OCI-LY7 (cell line): ENCODE measurements at regions not wholly inside any gene's neighbourhood (a gene's known extent, or its start where the extent isn't known, plus 50 kb on each side); places are given as distances from the start of the nearest gene placed in this dataset.

Source experiments
- BruUV-seq: library from RNA; stranded (reverse); fragments of 400-500 nt; replicated peaks from 2 replicates; lab custom pipeline; 2021; lab: Mats Ljungman, UMichigan
- CTCF ChIA-PET: fragments of 300-600 bp; sonication (Branson Sonifier 250); formaldehyde crosslinking; loops from one replicate; lab custom pipeline; 2022; ENCODE audit warnings: antibody characterized with exemption; ENCODE audit not compliant: unreplicated experiment; lab: Charles Lee
- POLR2A ChIA-PET: fragments of 300-600 bp; sonication (Branson Sonifier 250); formaldehyde crosslinking; loops from one replicate; lab custom pipeline; 2022; ENCODE audit warnings: antibody characterized with exemption; lab: Charles Lee
- DNase-seq: peaks from one replicate; pipeline ENCODE4 v3.0.0-alpha.2; 2015; ENCODE audit warnings: low spot score
- H2AFZ ChIP-seq: fragments of 200-600 bp; sonication (generic), shearing (Covaris generic); 2 replicates; pipeline ENCODE4 v1.6.1; 2014; ENCODE audit warnings: mild to moderate bottlenecking, antibody characterized with exemption, low read length, moderate library complexity
- H3K27ac ChIP-seq: fragments of 200-600 bp; sonication (generic); 2 replicates; pipeline ENCODE4 v1.5.1; 2014; ENCODE audit warnings: mixed run types, low read depth, mild to moderate bottlenecking, moderate library complexity, low read length, inconsistent platforms; ENCODE audit not compliant: poor library complexity, severe bottlenecking
- H3K36me3 ChIP-seq: fragments of 200-600 bp; sonication (generic); 2 replicates; pipeline ENCODE4 v1.6.1; 2014; ENCODE audit warnings: mild to moderate bottlenecking, antibody characterized with exemption, low read length, moderate library complexity, mixed read lengths; ENCODE audit not compliant: insufficient read depth
- H3K4me1 ChIP-seq: fragments of 200-600 bp; sonication (generic); 2 replicates; pipeline ENCODE4 v1.5.1; 2014; ENCODE audit warnings: mild to moderate bottlenecking, low read length; ENCODE audit not compliant: insufficient read depth, poor library complexity, severe bottlenecking
- H3K4me2 ChIP-seq: fragments of 200-600 bp; sonication (generic); 2 replicates; pipeline ENCODE4 v1.6.1; 2014; ENCODE audit warnings: mild to moderate bottlenecking, low read length
- H3K4me3 ChIP-seq: fragments of 200-600 bp; sonication (generic); 2 replicates; pipeline ENCODE4 v1.5.1; 2014; ENCODE audit warnings: mild to moderate bottlenecking, low read depth, low read length; ENCODE audit not compliant: poor library complexity, severe bottlenecking
- H3K79me2 ChIP-seq: fragments of 200-600 bp; sonication (generic); 2 replicates; pipeline ENCODE4 v1.6.1; 2016; ENCODE audit warnings: low read depth, mild to moderate bottlenecking, low read length, moderate library complexity, mixed read lengths; ENCODE audit not compliant: insufficient read depth
- H3K9me2 ChIP-seq: fragments of 200-600 bp; sonication (generic); 2 replicates; pipeline ENCODE4 v1.6.1; 2016; ENCODE audit warnings: mild to moderate bottlenecking, low read length, mixed read lengths; ENCODE audit not compliant: insufficient read depth
- H3K9me3 ChIP-seq: fragments of 200-600 bp; sonication (generic); 2 replicates; pipeline ENCODE4 v1.6.1; 2014; ENCODE audit warnings: mild to moderate bottlenecking, mixed run types, low read length, mixed read lengths
- H4K20me1 ChIP-seq: fragments of 200-600 bp; sonication (generic); 2 replicates; pipeline ENCODE4 v1.6.1; 2014; ENCODE audit warnings: mild to moderate bottlenecking, antibody characterized with exemption, low read length, moderate library complexity, mixed read lengths; ENCODE audit not compliant: insufficient read depth
- CTCF ChIP-seq: fragments of 200-600 bp; sonication (generic); conservative IDR thresholded peaks from 2 replicates; pipeline ENCODE4 v1.5.1; 2014; ENCODE audit warnings: mild to moderate bottlenecking, antibody characterized with exemption, low read length, moderate library complexity, mixed read lengths
- EZH2phosphoT487 ChIP-seq: fragments of 200-600 bp; sonication (generic); IDR thresholded peaks from 2 replicates; pipeline ENCODE4 v1.6.1; 2018; ENCODE audit warnings: low read depth, borderline replicate concordance, mild to moderate bottlenecking, mixed run types, antibody characterized with exemption, low read length, moderate library complexity, mixed read lengths
- intact Hi-C: fragments of 100-400 bp; cut with micrococcal nuclease; formaldehyde crosslinking; loops from one replicate; pipeline ENCODE4 v1.10.0; 2022; ENCODE audit not compliant: unreplicated experiment

- no peaks in the 10 kb centered on the region for H3K79me2 ChIP-seq
- no peaks in the 10 kb centered on the region for H3K9me2 ChIP-seq
- DNase-seq: no peak
- H3K4me1 ChIP-seq: no peaks in the 10 kb centered on the region
- ChIA-PET POLR2A (no interaction called here), CTCF (no interaction called here)
- H3K4me2 ChIP-seq: no peak overlapping the region
- H3K36me3 ChIP-seq: no peaks in the 10 kb centered on the region
- no peaks in the 10 kb centered on the region for H3K9me3 ChIP-seq
- no TSS peak for BruUV-seq
- H4K20me1 ChIP-seq: no peaks in the 10 kb centered on the region
- no peak for TF ChIP-seq EZH2phosphoT487
- no peak for TF ChIP-seq CTCF
- H3K27ac ChIP-seq: no peak overlapping the region
- intact Hi-C loops: loop anchor here (5.0 kb wide), 1 partner anchor 223 kb away; no protein-coding TSS in a partner anchor
- no peak overlapping the region for H3K4me3 ChIP-seq
- no peak overlapping the region for H2AFZ ChIP-seq
These were observed 86.4 kb upstream of the FOXP4 start for GRCh38 chr6:41459738-41460137.

GRCh38 chr6:41460742-41461336 lies 85.3 kb upstream of the FOXP4 start:
- no peak overlapping the region for H3K27ac ChIP-seq
- DNase-seq: no peak
- BruUV-seq: no TSS peak
- H2AFZ ChIP-seq: no peak overlapping the region
- H3K4me1 ChIP-seq: no peaks in the 10 kb centered on the region
- no peaks in the 10 kb centered on the region for H3K36me3 ChIP-seq
- no peaks in the 10 kb centered on the region for H3K79me2 ChIP-seq
- ChIA-PET POLR2A (interaction anchor here (0.9 kb wide), 1 partner anchor 134 kb away, joined by 3 read pairs; no protein-coding TSS in a partner anchor), CTCF (no interaction called here)
- TF ChIP-seq EZH2phosphoT487 (no peak), CTCF (no peak)
- no peak overlapping the region for H3K4me2 ChIP-seq
- no peaks in the 10 kb centered on the region for H3K9me3 ChIP-seq
- no peak overlapping the region for H3K4me3 ChIP-seq
- H3K9me2 ChIP-seq: no peaks in the 10 kb centered on the region
- H4K20me1 ChIP-seq: no peaks in the 10 kb centered on the region
- intact Hi-C loops: loop anchor here (5.0 kb wide), 1 partner anchor 221 kb away; no protein-coding TSS in a partner anchor

GRCh38 chr6:41462033-41462432 lies 84.1 kb upstream of the FOXP4 start:
- TF ChIP-seq EZH2phosphoT487 (no peak), CTCF (no peak)
- CTCF ChIA-PET: interaction anchor here (1.4 kb wide), 1 partner anchor 9 kb away, joined by 3 read pairs; no protein-coding TSS in a partner anchor
- DNase-seq: no peak
- BruUV-seq: no TSS peak
- POLR2A ChIA-PET: interaction anchor here (0.5 kb wide), 1 partner anchor 210 kb away, joined by 4 read pairs; no protein-coding TSS in a partner anchor
- Histone ChIP-seq H3K79me2 (no peaks in the 10 kb centered on the region), H3K9me2 (no peaks in the 10 kb centered on the region), H3K9me3 (no peaks in the 10 kb centered on the region), H3K4me2 (no peak overlapping the region), H3K4me1 (no peaks in the 10 kb centered on the region), H3K4me3 (no peak overlapping the region), H3K27ac (no peak overlapping the region), H2AFZ (no peak overlapping the region), H3K36me3 (no peaks in the 10 kb centered on the region), H4K20me1 (no peaks in the 10 kb centered on the region)
- intact Hi-C loops: loop anchor here (5.0 kb wide), 1 partner anchor 220 kb away; no protein-coding TSS in a partner anchor
